ENCODE measurements at regions not wholly inside any gene's neighbourhood (a gene's known extent, or its start where the extent isn't known, plus 50 kb on each side); places are given as distances from the start of the nearest gene placed in this dataset.

DNA sequence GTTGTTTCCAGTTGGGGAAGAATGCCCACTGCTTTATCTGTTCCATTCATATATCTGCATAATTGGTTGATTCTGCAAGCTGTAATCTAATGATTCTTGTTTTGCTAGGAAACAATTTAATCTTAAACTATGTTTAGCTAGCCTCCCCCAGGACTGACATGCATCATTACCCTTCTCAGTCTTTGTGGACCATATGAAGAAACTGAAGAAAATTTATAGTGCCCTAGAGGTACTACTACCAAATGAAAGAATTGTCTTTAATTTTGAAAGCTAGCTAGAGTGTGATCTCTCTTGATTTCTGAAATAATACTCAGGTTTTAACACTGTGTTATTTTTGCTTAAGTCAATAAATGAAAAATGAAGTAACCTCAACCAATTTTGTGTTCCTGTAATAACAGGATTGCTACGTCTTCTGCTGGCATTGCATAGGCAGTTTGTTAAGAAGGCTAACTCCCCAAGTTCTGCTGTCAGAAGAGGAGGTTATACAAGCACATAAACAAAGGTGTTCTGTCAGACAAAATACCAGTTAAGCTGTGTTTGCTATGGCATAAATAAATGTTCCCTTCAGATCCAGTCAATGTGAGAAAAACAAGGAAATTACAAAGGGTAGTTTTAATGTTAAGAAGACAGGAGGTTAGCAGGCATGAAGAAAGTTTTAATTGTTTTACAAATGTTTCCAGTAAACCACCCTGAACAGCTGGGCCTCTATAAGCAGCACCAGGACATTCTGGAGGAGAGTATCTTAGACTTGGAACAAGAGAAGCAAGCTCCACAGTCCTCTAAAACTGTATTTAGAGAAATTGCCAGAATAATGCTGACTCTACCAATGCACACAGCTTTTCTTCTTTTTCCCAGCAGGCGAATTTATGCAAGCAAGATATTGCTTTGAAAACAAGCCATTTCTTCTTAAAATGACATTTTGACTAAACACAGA, 90.3 kb upstream of the CTTNBP2 start:
- H3K9me3 ChIP-seq (ENCODE audit: control insufficient read depth in 4 of 4, insufficient read depth in 3 of 4, low read length in 3 of 4) = no peaks in the 10 kb centered on the region
- H3K27ac ChIP-seq (ENCODE audit: low read depth in 1 of 2, low read length in 1 of 2) = no peak overlapping the region
- H3K27me3 ChIP-seq (ENCODE audit: control insufficient read depth in 3 of 3, insufficient read depth in 3 of 3, low read length in 2 of 3) = no peaks in the 10 kb centered on the region
- H3K36me3 ChIP-seq (ENCODE audit: control insufficient read depth in 4 of 4, insufficient read depth in 4 of 4, low read length in 4 of 4) = no peaks in the 10 kb centered on the region
- peaks cover 0 to 32% (median 20%) of the 10 kb centered on the region in 5 donors for H3K4me1 ChIP-seq (ENCODE audit: control insufficient read depth in 5 of 5, insufficient read depth in 5 of 5, low read length in 5 of 5)
- 62 to 80% methylated on average over 2 of the region's 2 CpGs for WGBS, 2 donors
- ATAC-seq (ENCODE audit: insufficient read depth, low FRiP score) (peak; percentile 23), DNase-seq (peak; percentile 44 to 84 (median 82))
- TF ChIP-seq, protein P1, sequence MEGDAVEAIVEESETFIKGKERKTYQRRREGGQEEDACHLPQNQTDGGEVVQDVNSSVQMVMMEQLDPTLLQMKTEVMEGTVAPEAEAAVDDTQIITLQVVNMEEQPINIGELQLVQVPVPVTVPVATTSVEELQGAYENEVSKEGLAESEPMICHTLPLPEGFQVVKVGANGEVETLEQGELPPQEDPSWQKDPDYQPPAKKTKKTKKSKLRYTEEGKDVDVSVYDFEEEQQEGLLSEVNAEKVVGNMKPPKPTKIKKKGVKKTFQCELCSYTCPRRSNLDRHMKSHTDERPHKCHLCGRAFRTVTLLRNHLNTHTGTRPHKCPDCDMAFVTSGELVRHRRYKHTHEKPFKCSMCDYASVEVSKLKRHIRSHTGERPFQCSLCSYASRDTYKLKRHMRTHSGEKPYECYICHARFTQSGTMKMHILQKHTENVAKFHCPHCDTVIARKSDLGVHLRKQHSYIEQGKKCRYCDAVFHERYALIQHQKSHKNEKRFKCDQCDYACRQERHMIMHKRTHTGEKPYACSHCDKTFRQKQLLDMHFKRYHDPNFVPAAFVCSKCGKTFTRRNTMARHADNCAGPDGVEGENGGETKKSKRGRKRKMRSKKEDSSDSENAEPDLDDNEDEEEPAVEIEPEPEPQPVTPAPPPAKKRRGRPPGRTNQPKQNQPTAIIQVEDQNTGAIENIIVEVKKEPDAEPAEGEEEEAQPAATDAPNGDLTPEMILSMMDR (IDR thresholded peaks at IDR 0.05; ENCODE audit: control extremely low read depth, extremely low read depth) = no peak
- no peak overlapping the region for H3K4me3 ChIP-seq
- H3K9ac ChIP-seq (ENCODE audit: insufficient read depth in 1 of 2, low read length in 2 of 2) = peak overlapping the region in 1 of 2 donors; percentile 19

DNA sequence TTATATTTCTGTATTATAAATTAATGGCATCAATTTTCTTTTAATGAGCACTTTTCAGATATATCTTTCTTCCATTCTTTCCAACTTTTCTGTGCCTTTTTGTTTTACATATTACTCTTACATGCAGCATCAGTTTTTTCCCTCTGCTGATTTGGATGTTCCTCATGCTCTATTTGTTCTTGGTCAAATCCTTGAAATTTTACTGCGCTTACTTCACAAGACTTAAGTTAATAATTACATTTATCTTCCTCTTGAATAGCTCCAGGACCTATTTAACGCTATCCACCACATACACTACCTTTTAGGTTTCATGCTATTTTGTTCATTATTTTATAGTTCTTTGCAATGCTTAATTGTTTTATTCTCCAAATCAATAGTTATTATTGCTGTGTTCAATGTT, 97.6 kb upstream of the CTTNBP2 start:
- Histone ChIP-seq H3K4me3 (no peak overlapping the region), H3K9ac (ENCODE audit: insufficient read depth in 1 of 2, low read length in 2 of 2) (no peak overlapping the region), H3K36me3 (ENCODE audit: control insufficient read depth in 4 of 4, insufficient read depth in 4 of 4, low read length in 4 of 4) (no peaks in the 10 kb centered on the region), H3K27ac (ENCODE audit: low read depth in 1 of 2, low read length in 1 of 2) (no peak overlapping the region), H3K4me1 (ENCODE audit: control insufficient read depth in 5 of 5, insufficient read depth in 5 of 5, low read length in 5 of 5) (peaks cover 0 to 18% (median 0%) of the 10 kb centered on the region in 5 donors), H3K27me3 (ENCODE audit: control insufficient read depth in 3 of 3, insufficient read depth in 3 of 3, low read length in 2 of 3) (no peaks in the 10 kb centered on the region), H3K9me3 (ENCODE audit: control insufficient read depth in 4 of 4, insufficient read depth in 3 of 4, low read length in 3 of 4) (no peaks in the 10 kb centered on the region)
- ATAC-seq (ENCODE audit: insufficient read depth, low FRiP score) = no peak
- no peak for DNase-seq
- TF ChIP-seq, protein P1 (IDR thresholded peaks at IDR 0.05; ENCODE audit: control extremely low read depth, extremely low read depth) = no peak
- 70 to 85% methylated on average over 2 of the region's 2 CpGs for WGBS, 2 donors

DNA sequence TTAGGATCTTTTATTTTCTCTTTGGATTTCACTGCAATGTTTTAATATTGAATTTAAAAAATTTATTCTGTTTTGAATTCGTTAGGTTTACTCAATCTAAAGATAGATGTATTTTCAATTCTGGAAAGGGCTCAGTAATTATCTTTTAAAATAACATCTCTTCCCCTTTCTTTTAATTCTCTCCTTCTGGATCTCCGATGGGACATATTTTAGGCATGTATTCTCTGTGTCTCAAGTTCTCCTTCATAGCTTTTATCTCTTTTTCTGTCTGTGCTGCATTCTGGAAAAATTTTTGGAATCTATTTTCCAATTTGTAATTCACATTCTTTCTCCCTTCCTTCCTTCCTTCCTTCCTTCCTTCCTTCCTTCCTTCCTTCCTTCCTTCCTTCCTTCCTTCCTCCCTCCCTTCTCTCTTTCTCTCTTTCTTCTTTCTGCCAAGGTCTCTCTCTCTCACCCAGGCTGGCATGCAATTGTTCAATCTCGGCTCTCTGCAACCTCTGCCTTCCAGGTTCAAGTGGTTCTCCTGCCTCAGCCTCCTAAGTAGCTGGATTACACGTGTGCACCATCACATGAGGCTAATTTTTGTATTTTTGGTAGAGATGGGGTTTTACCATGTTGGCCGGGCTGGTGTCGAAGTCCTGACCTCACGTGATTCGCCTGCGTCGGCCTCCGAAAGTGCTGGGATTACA, 98.5 kb upstream of the CTTNBP2 start:
- no peak for ATAC-seq (ENCODE audit: insufficient read depth, low FRiP score)
- no peaks in the 10 kb centered on the region for H3K9me3 ChIP-seq (ENCODE audit: control insufficient read depth in 4 of 4, insufficient read depth in 3 of 4, low read length in 3 of 4)
- no peaks in the 10 kb centered on the region for H3K27me3 ChIP-seq (ENCODE audit: control insufficient read depth in 3 of 3, insufficient read depth in 3 of 3, low read length in 2 of 3)
- 85% methylated on average over 11 of the region's 11 CpGs for WGBS, 2 donors
- no peak overlapping the region for H3K4me3 ChIP-seq
- H3K4me1 ChIP-seq (ENCODE audit: control insufficient read depth in 5 of 5, insufficient read depth in 5 of 5, low read length in 5 of 5) = peaks cover 0 to 27% (median 6%) of the 10 kb centered on the region in 5 donors
- no peak overlapping the region for H3K27ac ChIP-seq (ENCODE audit: low read depth in 1 of 2, low read length in 1 of 2)
- TF ChIP-seq, protein P1 (IDR thresholded peaks at IDR 0.05; ENCODE audit: control extremely low read depth, extremely low read depth) = no peak
- no peak overlapping the region for H3K9ac ChIP-seq (ENCODE audit: insufficient read depth in 1 of 2, low read length in 2 of 2)
- H3K36me3 ChIP-seq (ENCODE audit: control insufficient read depth in 4 of 4, insufficient read depth in 4 of 4, low read length in 4 of 4) = no peaks in the 10 kb centered on the region
- DNase-seq = no peak

All from lung (tissue), 11 donors.